ENCODE measurements at regions not wholly inside any gene's neighbourhood (a gene's known extent, or its start where the extent isn't known, plus 50 kb on each side); places are given as distances from the start of the nearest gene placed in this dataset.

- H3K4me1 Mint-ChIP-seq (ENCODE audit: low read depth, unreplicated experiment) = no peaks in the 10 kb centered on the region
- FAIRE-seq (no peak), DNase-seq (ENCODE audit: low read depth) (peak; percentile 31)
- no peaks in the 10 kb centered on the region for H3K36me3 ChIP-seq (ENCODE audit: insufficient read depth, low read length)
- H3K4me3 Mint-ChIP-seq (ENCODE audit: unreplicated experiment) = no peak overlapping the region
- no peaks in the 10 kb centered on the region for H3K4me1 ChIP-seq (ENCODE audit: insufficient read depth, low read length)
- no peaks in the 10 kb centered on the region for H3K27me3 Mint-ChIP-seq (ENCODE audit: low read depth, unreplicated experiment)
- no peaks in the 10 kb centered on the region for H3K79me2 ChIP-seq (ENCODE audit: insufficient read depth, low read length)
- no peaks in the 10 kb centered on the region for H4K20me1 ChIP-seq (ENCODE audit: insufficient read depth, low read length)
- no peaks in the 10 kb centered on the region for H3K9me3 Mint-ChIP-seq (ENCODE audit: unreplicated experiment)
- H3K4me3 ChIP-seq (ENCODE audit: insufficient read depth, low read depth, low read length) = no peak overlapping the region
- H3K9ac ChIP-seq (ENCODE audit: low read length) = no peak overlapping the region
- H3K27ac ChIP-seq (ENCODE audit: low read depth, low read length) = no peak overlapping the region
- no peak overlapping the region for H3K4me2 ChIP-seq (ENCODE audit: low read length)
- H3K27me3 ChIP-seq (ENCODE audit: insufficient read depth, low read length) = no peaks in the 10 kb centered on the region
- no peak overlapping the region for H3K27ac Mint-ChIP-seq (ENCODE audit: unreplicated experiment)
- no peak overlapping the region for H2AFZ ChIP-seq (ENCODE audit: low read depth, low read length)
- no peaks in the 10 kb centered on the region for H3K36me3 Mint-ChIP-seq (ENCODE audit: low read depth, unreplicated experiment)
- TF ChIP-seq CTCF (IDR thresholded peaks at IDR 0.05; ENCODE audit: insufficient read depth, low read depth, low read length) = no peak
- TF ChIP-seq EZH2 (IDR thresholded peaks at IDR 0.05; ENCODE audit: insufficient read depth, low read length) = no peak
- H3K9me3 ChIP-seq (ENCODE audit: insufficient read depth, low read depth, low read length) = no peaks in the 10 kb centered on the region
These were observed 765.3 kb downstream of the TBL1XR1 start for GRCh38 chr3:176431991-176432390.

GRCh38 chr3:176431038-176431418, 766.3 kb downstream of the TBL1XR1 start:
- Histone ChIP-seq H3K36me3 (ENCODE audit: insufficient read depth, low read length) (no peaks in the 10 kb centered on the region), H3K4me2 (ENCODE audit: low read length) (no peak overlapping the region), H3K27me3 (ENCODE audit: insufficient read depth, low read length) (no peaks in the 10 kb centered on the region), H3K4me1 (ENCODE audit: insufficient read depth, low read length) (no peaks in the 10 kb centered on the region), H3K9me3 (ENCODE audit: insufficient read depth, low read depth, low read length) (no peaks in the 10 kb centered on the region), H3K9ac (ENCODE audit: low read length) (no peak overlapping the region), H2AFZ (ENCODE audit: low read depth, low read length) (no peak overlapping the region), H4K20me1 (ENCODE audit: insufficient read depth, low read length) (no peaks in the 10 kb centered on the region), H3K79me2 (ENCODE audit: insufficient read depth, low read length) (no peaks in the 10 kb centered on the region), H3K4me3 (ENCODE audit: insufficient read depth, low read depth, low read length) (no peak overlapping the region), H3K27ac (ENCODE audit: low read depth, low read length) (no peak overlapping the region)
- no peaks in the 10 kb centered on the region for H3K9me3 Mint-ChIP-seq (ENCODE audit: unreplicated experiment)
- no peak overlapping the region for H3K27ac Mint-ChIP-seq (ENCODE audit: unreplicated experiment)
- H3K36me3 Mint-ChIP-seq (ENCODE audit: low read depth, unreplicated experiment) = no peaks in the 10 kb centered on the region
- no peak for DNase-seq (ENCODE audit: low read depth)
- H3K27me3 Mint-ChIP-seq (ENCODE audit: low read depth, unreplicated experiment) = no peaks in the 10 kb centered on the region
- H3K4me3 Mint-ChIP-seq (ENCODE audit: unreplicated experiment) = no peak overlapping the region
- FAIRE-seq = no peak
- H3K4me1 Mint-ChIP-seq (ENCODE audit: low read depth, unreplicated experiment) = no peaks in the 10 kb centered on the region
- TF ChIP-seq EZH2 (IDR thresholded peaks at IDR 0.05; ENCODE audit: insufficient read depth, low read length) = no peak
- TF ChIP-seq CTCF (IDR thresholded peaks at IDR 0.05; ENCODE audit: insufficient read depth, low read depth, low read length) = no peak

- Mint-ChIP-seq H3K4me1 (ENCODE audit: low read depth, unreplicated experiment) (no peaks in the 10 kb centered on the region), H3K4me3 (ENCODE audit: unreplicated experiment) (no peak overlapping the region), H3K9me3 (ENCODE audit: unreplicated experiment) (no peaks in the 10 kb centered on the region), H3K27ac (ENCODE audit: unreplicated experiment) (no peak overlapping the region), H3K36me3 (ENCODE audit: low read depth, unreplicated experiment) (no peaks in the 10 kb centered on the region), H3K27me3 (ENCODE audit: low read depth, unreplicated experiment) (no peaks in the 10 kb centered on the region)
- Histone ChIP-seq H3K4me1 (ENCODE audit: insufficient read depth, low read length) (no peaks in the 10 kb centered on the region), H3K27ac (ENCODE audit: low read depth, low read length) (no peak overlapping the region), H3K79me2 (ENCODE audit: insufficient read depth, low read length) (no peaks in the 10 kb centered on the region), H3K9me3 (ENCODE audit: insufficient read depth, low read depth, low read length) (no peaks in the 10 kb centered on the region), H3K4me3 (ENCODE audit: insufficient read depth, low read depth, low read length) (no peak overlapping the region), H2AFZ (ENCODE audit: low read depth, low read length) (no peak overlapping the region), H3K27me3 (ENCODE audit: insufficient read depth, low read length) (no peaks in the 10 kb centered on the region), H3K36me3 (ENCODE audit: insufficient read depth, low read length) (no peaks in the 10 kb centered on the region), H3K4me2 (ENCODE audit: low read length) (no peak overlapping the region), H4K20me1 (ENCODE audit: insufficient read depth, low read length) (no peaks in the 10 kb centered on the region), H3K9ac (ENCODE audit: low read length) (no peak overlapping the region)
- FAIRE-seq = peak; percentile 43
- DNase-seq (ENCODE audit: low read depth) = peak; percentile 39
- TF ChIP-seq CTCF (IDR thresholded peaks at IDR 0.05; ENCODE audit: insufficient read depth, low read depth, low read length) (peak; percentile 75), EZH2 (IDR thresholded peaks at IDR 0.05; ENCODE audit: insufficient read depth, low read length) (no peak)
These were observed 766.8 kb downstream of the TBL1XR1 start for GRCh38 chr3:176430244-176431037.

Data from astrocyte (in vitro differentiated cells and primary cell).